ENCODE measurements at regions not wholly inside any gene's neighbourhood (a gene's known extent, or its start where the extent isn't known, plus 50 kb on each side); places are given as distances from the start of the nearest gene placed in this dataset.
A peak's percentile ranks its signal among the peaks of the same experiment; 100 is the strongest.

DNA sequence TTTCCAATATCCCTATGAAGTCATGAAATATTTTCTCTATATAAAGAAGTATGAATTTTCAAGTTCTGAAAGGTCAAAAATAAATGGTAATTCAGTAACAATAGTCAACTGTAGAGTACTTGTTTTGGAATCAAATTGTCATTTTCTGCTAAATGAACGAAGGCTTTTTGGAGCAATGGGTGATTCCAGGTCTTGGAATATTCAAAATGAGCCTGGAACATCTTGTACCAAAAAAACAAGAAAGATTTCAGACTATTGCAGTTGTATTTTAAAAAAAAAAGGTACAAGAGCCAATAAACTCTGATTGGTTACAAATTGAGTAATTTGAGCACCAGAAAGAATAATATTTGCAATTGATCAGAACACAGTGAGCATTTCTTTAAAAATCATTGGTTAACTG is 730.1 kb downstream of the DTWD2 start:
- DNase-seq (ENCODE audit: low spot score) (no peak), ATAC-seq (peak; percentile 51)
- intact Hi-C loops (cut with DNase I): no loop called here

DNA sequence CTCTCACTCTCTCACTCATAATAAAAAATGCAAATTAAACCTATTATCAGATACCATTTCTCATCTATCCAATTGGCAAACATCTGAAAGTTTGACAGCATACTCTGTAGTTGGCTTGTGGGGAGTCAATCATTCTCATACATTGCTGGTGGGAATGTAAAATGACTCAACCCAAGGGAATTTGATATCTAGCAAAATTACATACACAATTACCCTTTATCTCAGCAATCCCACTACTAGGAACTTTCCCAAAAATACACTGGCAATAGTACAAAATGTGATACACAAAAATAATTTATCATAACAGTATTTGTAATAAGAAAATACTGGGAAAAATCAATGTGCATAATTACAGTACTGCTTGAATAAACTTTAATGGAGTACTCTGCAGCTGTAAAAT is 731.3 kb downstream of the DTWD2 start:
- ATAC-seq: no peak
- intact Hi-C loops (cut with DNase I): no loop called here
- DNase-seq (ENCODE audit: low spot score): no peak

DNA sequence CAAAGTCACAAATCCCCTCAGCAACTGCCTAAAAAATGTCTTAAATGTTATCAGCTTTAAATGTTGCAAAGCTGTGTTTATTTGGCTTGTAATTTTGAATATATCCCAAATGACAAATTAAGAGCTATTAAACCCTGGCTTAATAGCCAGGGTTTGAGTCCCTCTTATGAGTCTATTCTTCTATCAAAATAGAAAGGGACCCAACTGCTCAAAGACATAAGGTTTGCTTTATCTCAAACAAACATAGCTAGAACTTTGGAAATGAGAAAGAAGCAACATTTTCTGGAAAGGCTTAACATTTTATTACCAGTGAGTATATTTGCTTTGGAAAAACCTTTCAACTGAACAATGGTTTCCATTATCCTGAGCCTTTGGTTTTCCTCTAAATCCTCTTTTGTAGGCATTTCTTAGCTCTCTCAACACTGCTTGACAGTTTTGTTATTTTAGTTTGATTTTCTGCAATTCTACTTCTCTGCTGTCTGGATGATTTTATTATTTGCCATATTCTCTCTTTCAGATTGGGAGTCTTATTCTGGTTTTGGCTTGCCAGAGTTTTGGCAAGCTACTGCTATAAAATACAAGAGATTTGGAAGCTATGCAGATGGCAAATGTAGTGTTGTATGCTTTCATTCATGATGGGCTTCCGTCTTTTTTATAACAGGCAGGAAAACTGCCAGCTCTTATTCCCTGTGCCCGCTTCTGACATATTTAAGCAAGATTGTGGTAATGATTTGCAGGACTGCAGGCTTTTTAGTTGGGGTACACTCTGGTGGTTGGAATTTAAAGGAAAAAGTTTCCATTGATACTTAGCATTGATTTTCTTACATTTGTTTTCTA is 734.9 kb downstream of the DTWD2 start:
- intact Hi-C loops (cut with DNase I): no loop called here
- ATAC-seq (peak; percentile 82), DNase-seq (ENCODE audit: low spot score) (no peak)

DNA sequence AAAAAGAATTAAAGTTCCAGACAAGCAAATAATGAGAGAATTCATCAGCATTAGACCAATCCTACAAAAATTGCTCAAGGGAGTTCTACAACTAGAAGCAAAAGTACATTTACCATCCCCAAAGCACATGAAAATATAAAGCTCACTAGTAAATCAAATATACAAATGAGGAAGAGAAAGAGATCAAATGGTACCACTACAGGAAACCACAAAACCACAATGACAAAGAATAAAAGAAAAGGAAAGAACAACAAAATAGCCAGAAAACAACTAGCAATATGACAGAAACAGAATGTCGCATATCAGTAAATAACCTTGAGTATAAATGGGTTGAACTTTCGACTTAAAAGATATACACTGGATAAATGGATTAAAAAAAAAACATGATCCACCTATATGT is 739.0 kb downstream of the DTWD2 start:
- intact Hi-C loops (cut with DNase I): no loop called here
- DNase-seq (ENCODE audit: low spot score) (no peak), ATAC-seq (no peak)

DNA sequence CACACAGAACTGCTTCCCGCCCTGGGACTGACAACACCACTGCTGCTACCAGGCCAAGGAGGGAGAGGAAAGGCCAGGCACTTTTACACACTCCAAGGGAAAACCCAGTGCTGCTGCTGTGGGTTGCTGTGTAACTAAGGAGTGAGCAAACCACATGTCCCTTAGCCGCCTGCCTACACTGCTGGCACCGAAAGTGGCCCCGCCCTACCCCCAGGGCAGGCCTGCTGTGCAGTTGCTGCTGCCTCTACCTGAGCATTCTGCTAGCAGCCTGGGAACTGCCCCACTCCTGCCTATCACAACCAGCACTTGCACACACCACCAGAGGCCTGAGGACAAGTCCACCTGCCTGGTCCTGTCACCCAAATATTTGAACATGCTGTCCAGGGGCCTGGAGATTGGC is 740.9 kb downstream of the DTWD2 start:
- DNase-seq (ENCODE audit: low spot score) (no peak), ATAC-seq (no peak)
- intact Hi-C loops (cut with DNase I): no loop called here

DNA sequence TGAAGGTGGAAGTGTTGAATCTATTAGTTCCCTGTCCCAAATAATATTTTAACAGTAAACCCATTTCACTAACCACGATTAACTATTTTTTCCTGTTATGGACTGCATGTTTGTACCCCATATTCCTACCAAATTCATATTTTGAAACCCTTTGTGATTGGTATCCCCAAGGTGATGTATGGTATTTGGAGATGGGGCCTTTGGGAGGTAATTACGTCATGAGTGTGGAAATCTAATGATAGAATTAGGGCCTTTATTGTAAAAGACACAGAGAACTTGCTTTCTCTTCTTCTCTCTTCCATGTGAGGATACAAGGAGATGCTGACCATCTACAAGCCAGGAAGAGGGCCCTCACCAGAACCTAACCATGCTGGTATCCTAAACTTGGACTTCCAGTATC is 744.7 kb downstream of the DTWD2 start:
- intact Hi-C loops (cut with DNase I): no loop called here
- no peak for DNase-seq (ENCODE audit: low spot score)

DNA sequence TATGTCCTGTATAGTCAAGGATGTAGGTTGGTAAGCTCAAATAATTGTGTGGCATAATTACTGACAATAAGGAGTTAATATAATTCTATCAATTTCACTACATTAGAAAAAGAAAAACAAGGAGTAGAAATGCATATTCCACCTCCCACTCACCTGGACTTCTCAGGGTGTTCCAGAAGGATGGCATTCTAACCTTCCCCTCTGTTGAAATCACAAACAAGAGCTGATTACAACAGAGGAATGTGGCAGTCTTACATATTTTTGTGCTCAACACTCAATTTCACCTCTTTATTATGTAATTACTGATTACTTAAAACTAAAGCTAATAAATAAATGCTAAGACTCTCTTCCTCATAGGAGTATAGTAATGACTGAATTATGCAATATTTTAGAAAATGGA is 745.3 kb downstream of the DTWD2 start:
- intact Hi-C loops (cut with DNase I): no loop called here
- no peak for DNase-seq (ENCODE audit: low spot score)
- ATAC-seq: no peak

More for the DNA sequence above, 744.7 kb downstream of the DTWD2 start:
- ATAC-seq: no peak

DNA sequence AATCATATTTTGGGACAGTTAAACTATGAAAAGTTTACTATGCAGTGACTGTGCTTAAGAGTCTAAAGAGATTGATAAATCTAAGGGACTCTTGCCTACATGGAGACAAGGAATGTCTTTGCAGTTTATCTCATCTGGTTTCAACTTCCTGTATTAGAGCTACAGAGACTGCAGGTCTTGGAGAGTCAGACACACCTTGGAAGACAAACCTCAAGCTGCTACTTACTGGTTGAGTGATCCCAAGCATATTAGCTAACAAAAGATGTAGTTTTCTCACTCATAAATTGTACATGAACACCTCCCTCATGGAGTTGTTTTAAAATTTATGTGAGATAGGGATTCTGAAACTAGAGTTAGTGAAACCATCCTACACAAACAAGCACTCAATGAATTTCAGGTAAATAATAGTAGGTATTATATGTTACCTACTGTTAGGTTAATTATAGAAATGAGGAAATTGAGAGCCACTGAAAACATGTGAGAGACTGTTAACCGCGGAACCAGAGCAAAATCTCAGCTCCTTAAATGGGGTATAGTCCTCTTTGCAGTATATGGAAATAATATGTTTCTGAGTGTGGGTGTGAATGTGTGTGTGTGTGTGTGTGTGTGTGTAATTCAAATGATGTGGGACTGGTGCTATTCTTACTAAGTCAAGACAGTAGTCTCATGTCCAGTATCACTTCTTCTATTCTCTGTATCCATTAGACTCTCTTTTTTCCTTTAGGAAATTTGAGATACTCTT is 752.1 kb downstream of the DTWD2 start:
- intact Hi-C loops (cut with DNase I): no loop called here
- no peak for DNase-seq (ENCODE audit: low spot score)
- no peak for ATAC-seq

DNA sequence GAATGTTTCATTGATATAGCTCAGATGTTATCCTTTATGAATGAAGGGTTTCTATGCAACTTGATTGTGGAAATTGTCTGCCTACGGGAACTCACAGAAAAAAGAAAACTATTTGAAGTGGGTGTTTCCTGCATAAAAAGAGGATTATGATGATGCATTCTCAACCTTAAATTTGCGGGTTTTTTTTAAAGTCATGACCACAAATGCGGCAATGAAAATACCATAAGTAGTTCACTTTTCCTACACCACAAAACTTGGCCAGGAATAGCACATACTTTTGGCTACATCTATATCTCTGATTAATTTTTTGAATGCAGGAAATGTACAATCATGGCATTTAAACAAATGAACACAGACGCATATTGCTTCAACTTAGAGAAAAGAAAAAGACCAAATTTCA is 754.7 kb downstream of the DTWD2 start:
- DNase-seq (ENCODE audit: low spot score): no peak

DNA sequence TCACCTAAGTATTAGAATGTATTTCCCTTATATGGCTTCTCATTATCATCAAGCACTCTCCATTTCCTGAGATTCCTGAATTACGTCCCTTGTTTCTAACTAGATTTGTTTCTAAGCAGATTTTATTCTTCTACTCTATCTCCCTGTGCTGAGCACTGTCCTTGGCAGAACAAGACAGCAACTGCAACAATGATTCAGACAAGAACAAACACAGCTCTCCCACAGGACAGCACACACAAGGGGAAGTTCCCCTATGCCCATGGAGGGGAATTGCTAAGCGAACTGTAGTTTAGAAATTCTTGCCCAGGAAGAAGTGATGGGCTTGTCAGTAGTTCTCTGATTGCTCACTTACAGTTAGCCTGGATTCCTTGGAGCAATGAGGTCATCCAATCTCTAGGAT is 759.9 kb downstream of the DTWD2 start:
- intact Hi-C loops (cut with DNase I): no loop called here
- DNase-seq (ENCODE audit: low spot score) (no peak), ATAC-seq (no peak)

More for the DNA sequence above, 754.7 kb downstream of the DTWD2 start:
- no peak for ATAC-seq
- intact Hi-C loops (cut with DNase I): no loop called here

DNA sequence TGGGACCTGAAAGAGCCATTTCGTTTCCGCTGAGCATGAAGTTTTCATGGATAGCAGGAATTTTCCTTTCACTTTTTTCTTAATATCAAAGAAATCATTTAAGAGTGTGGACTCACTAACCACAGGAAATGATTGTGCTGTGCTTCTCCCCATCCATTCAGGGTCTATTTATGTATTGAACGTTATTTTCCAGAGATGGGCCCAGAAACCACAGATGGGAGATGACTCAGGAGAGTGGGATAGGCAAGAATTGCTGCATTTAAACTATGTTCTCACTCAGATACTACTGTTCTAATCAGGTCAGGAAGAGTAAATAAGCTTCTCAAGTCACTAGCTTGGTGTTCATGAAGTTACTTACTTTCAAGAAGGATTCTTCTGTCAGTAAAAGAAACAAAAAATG is 763.8 kb downstream of the DTWD2 start:
- ATAC-seq: no peak
- no peak for DNase-seq (ENCODE audit: low spot score)
- intact Hi-C loops (cut with DNase I): no loop called here

DNA sequence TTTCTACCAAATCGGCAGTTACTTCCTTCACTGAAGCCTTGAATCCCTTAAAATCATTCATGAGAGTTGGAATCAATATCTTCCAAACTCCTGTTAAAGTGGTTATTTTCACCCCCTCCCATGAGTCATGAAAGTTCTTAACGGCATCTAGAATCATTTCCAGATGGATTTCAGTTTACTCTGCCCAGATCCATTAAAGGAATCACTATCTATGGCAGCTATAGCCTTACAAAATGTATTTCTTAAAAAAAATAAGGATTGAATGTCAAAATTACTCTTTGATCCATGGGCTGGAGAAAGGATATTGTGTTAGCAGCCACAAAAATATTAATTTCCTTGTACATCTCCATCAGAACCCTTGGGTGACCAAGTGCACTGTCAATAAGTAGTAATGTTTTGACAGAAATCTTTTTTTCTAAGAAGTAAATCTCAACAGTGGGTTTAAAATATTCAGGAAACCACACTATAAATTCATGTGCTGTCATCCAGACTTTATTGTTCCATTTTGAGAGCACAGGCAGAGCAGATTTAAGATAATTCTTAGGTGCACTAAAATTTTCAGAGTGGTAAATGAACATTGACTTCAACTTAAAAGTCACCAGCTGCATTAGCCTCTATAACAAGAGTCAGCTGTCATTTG is 767.7 kb downstream of the DTWD2 start:
- intact Hi-C loops (cut with DNase I): no loop called here
- ATAC-seq (no peak), DNase-seq (ENCODE audit: low spot score) (no peak)

DNA sequence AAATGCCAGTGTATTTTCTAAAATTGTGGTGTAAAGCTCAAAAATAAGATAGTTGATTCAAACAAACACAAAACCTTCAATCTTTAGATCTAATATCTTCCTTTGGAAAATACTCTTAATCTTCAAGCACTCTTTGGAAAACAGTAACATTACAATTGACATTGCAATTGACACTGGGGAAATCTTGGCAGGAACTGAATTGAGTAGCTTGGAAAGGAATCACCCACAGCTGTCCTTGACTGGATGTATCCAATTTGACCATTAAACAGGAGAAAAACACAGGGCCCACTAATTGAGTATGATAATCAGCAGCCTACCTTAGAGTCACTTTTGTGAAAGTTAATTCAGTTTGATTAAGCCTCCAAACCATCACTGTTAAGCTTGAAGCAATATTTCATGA is 776.7 kb downstream of the DTWD2 start:
- intact Hi-C loops (cut with DNase I): no loop called here
- no peak for DNase-seq (ENCODE audit: low spot score)
- ATAC-seq: no peak

DNA sequence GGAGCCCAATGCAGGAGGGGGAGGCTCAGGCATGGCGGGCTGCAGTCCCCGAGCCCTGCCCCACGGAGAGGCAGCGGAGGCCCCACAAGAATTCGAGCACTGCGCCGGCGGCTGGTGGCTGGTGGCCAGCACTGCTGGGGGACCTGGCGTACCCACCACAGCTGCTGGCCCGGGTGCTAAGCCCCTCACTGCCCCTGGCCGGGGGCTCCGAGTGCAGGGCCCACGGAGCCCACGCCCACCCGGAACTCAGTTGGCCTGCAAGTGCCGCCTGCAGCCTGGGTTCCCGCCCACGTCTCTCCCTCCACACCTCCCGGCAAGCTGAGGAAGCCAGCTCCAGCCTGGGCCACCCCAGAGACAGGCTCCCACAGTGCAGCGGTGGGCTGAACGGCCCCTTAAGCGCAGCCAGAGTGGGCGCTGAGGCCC is 780.3 kb downstream of the DTWD2 start:
- intact Hi-C loops (cut with DNase I): no loop called here
- no peak for DNase-seq (ENCODE audit: low spot score)
- ATAC-seq: no peak

DNA sequence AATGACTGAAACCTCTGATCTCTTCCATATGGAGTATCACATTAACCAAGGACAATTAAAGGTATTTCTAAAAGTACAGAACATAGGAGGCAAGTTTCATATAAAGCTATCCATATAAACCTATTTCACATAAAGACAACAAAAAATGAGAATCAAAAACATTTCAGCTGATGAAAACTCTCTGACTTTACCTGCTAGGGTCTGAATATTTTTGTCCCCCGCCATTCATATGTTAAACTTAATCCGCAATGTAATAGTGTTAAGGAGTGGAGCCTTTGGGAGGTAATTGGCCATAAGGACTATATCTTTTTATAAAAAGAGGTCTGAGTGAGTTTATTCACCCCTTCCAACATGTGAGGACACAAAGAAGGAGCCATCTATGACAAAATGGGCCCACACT is 788.5 kb downstream of the DTWD2 start:
- intact Hi-C loops (cut with DNase I): no loop called here

DNA sequence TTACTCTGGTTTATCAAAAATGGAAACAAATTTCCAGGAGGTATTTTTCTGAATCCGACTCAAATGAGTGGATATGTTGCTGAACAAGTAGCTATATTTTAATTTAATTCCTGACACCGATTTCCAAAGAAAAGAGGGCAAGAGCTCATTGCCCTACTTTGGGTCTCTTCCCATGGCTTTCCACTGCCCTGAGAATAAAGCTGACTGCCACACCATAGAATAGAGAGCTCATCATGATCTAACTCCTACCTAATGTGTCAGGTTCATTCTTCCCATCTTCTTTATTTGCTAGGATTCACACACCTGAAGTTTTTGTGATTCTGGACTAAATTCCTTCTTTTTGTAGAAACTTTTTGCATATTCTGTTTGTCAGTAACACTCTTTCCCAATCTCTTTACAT is 792.1 kb downstream of the DTWD2 start:
- ATAC-seq (no peak), DNase-seq (ENCODE audit: low spot score) (no peak)
- intact Hi-C loops (cut with DNase I): no loop called here

More for the DNA sequence above, 788.5 kb downstream of the DTWD2 start:
- ATAC-seq (no peak), DNase-seq (ENCODE audit: low spot score) (no peak)

DNA sequence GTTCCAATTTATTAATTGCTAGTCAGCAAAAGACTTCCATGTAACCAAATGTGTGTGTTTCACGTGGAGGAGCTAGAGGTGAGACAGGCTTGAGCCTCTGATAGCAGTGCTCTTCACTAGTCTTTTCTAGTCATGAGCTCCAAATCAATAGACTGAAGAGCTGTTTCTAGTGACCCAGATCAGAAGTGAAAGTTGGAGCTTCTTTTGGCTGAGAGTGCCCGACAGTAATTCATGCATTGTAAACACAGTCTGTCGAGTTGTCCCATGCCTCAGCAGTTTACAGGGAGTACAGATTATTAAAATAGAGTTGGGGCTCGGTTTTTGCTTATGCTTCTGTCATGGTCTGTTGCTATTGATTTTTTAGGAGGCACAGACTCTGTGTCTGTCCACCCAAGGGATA is 793.1 kb downstream of the DTWD2 start:
- intact Hi-C loops (cut with DNase I): no loop called here
- DNase-seq (ENCODE audit: low spot score) (no peak), ATAC-seq (no peak)

DNA sequence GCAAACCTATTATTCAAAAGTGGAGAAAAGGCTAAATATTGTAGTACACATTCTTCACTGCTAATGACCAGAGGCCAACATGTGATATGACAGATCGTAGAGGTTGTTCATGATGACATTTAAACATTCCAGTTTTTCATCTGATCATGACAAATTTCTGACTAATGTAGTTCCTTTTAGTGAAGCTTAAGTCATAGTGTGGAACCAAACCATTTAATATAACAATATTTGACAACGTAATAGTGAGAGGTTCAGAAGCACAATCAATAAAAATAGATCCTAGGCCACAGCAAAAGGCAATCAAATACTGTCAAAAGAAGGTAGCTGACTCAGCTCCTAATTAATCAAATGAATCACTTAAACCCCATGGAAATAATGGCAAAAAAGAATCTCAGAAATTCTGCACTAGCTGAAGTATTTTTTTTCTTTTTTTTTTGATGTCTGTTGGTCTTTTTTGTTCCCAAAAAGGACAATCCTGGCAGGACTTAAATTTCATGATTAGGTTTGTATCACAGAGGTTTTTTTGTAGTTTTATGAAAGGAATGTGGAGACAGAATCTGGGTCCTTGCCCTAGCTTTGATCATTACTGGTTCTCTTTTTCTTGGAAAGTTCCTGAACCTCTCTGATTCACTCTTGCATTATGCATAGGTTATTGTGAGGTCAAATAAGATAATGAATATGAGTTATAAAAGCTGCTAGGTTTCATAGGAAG is 795.0 kb downstream of the DTWD2 start:
- no peak for ATAC-seq
- no peak for DNase-seq (ENCODE audit: low spot score)
- intact Hi-C loops (cut with DNase I): no loop called here

DNA sequence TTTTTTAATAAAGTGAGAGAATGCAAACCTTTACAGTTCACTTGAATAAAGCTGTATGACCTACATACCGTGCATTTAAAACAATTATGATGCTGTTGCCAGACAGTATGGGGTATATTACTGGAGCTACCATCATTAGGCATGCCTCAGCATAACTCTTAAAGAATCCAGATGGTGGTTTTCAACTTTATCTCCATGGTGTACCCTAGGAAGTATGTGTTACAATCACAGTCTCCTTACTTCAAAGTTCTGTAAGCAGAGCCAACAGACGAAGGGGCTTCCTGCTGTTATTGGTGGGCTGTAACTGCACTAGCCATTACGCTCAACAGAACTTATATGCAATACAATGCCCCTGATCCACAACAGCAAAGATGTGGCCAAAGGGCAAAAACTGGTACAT is 803.3 kb downstream of the DTWD2 start:
- ATAC-seq: no peak
- intact Hi-C loops (cut with DNase I): no loop called here

DNA sequence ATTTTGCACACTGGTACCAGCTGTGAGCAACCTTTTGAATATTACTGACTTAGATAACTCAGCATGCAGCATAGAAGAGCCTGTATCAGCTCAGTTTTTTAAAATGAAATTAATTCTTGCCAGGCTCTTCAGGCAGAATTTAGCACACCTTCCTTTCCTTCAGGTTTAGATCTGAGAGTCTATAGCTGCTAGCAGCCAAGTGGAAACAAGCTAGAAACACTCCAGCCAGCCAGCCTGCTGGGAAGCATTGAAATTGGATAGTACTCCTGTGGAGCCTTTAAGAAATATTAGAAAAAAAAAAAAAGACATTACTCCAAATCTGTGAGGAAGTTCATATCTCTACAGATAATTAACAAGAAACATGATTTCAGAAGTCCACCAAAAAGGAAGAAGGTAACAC is 812.2 kb downstream of the DTWD2 start:
- no peak for DNase-seq (ENCODE audit: low spot score)
- ATAC-seq: no peak
- intact Hi-C loops (cut with DNase I): no loop called here

More for the DNA sequence above, 803.3 kb downstream of the DTWD2 start:
- DNase-seq (ENCODE audit: low spot score): no peak

Data from sciatic nerve (tissue), 2 donors.